SK-N-SH (cell line): ENCODE measurements at regions not wholly inside any gene's neighbourhood (a gene's known extent, or its start where the extent isn't known, plus 50 kb on each side); places are given as distances from the start of the nearest gene placed in this dataset.

Source experiments
- CTCF ChIA-PET: fragments of 300-600, 350-600 bp; formaldehyde crosslinking; extraction: SDS; loops from one replicate; lab custom pipeline; 2021; lab: Yijun Ruan, JAX
- POLR2A ChIA-PET: fragments of 350-600 bp; sonication (Branson Sonifier 250); formaldehyde crosslinking; extraction: SDS; loops from one replicate; lab custom pipeline; 2020; ENCODE audit warnings: antibody characterized with exemption, inconsistent platforms; lab: Yijun Ruan, JAX
- DNase-seq: peaks from one replicate; pipeline ENCODE4 v3.0.0; 2012
- H2AFZ ChIP-seq: fragments of 200-600 bp; sonication (generic); 2 replicates; pipeline ENCODE4 v1.8.1; 2016; ENCODE audit warnings: antibody characterized with exemption, mild to moderate bottlenecking, low read depth
- H3F3A ChIP-seq: fragments of 200-600 bp; sonication (generic); replicated peaks from 2 replicates; pipeline ENCODE3; 2016; ENCODE audit warnings: antibody characterized with exemption, mild to moderate bottlenecking; ENCODE audit not compliant: insufficient read depth
- H3K27ac ChIP-seq, 2 experiments: fragments of 200-500 bp in 1 of 2; fragments of 200-600 bp in 1 of 2; sonication (Bioruptor generic) in 1 of 2; sonication (generic), shearing (Covaris generic) in 1 of 2; 2 replicates each; pipeline versions ENCODE4 v1.5.1 to v1.6.1; 2014 to 2016; ENCODE audit warnings: low read depth in 2 of 2, inconsistent platforms in 1 of 2, low read length in 1 of 2, mild to moderate bottlenecking in 1 of 2, mixed read lengths in 1 of 2
- H3K27me3 ChIP-seq: fragments of 200-600 bp; sonication (generic), shearing (Covaris generic); 2 replicates; pipeline ENCODE4 v1.6.1; 2016; ENCODE audit warnings: mixed run types; ENCODE audit not compliant: insufficient read depth
- H3K36me3 ChIP-seq, 2 experiments: fragments of 200-500 bp in 1 of 2; fragments of 200-600 bp in 1 of 2; sonication (Bioruptor generic) in 1 of 2; sonication (generic) in 1 of 2; replicated peaks in 1 of 2; 2 replicates each; pipeline versions ENCODE3 to v1.5.1; 2014 to 2016; ENCODE audit warnings: low read length in 1 of 2, mild to moderate bottlenecking in 1 of 2; ENCODE audit not compliant: insufficient read depth in 2 of 2, control insufficient read depth in 1 of 2
- H3K4me1 ChIP-seq, 2 experiments: fragments of 200-500 bp in 1 of 2; fragments of 200-600 bp in 1 of 2; sonication (Bioruptor generic) in 1 of 2; sonication (generic), shearing (Covaris generic) in 1 of 2; 2 replicates each; pipeline versions ENCODE4 v1.5.1 to v1.6.1; 2014 to 2016; ENCODE audit warnings: low read depth in 1 of 2, low read length in 1 of 2, mixed run types in 1 of 2; ENCODE audit not compliant: insufficient read depth in 2 of 2, control insufficient read depth in 1 of 2
- H3K4me2 ChIP-seq: fragments of 200-600 bp; sonication (generic), shearing (Covaris generic); 2 replicates; pipeline ENCODE4 v1.6.1; 2017; ENCODE audit warnings: mixed run types
- H3K4me3 ChIP-seq, 2 experiments: fragments of 200-500 bp in 1 of 2; fragments of 200-600 bp in 1 of 2; sonication (Bioruptor generic) in 1 of 2; sonication (generic), shearing (Covaris generic) in 1 of 2; 2 replicates each; pipeline versions ENCODE4 v1.5.1 to v1.8.1; 2014 to 2016; ENCODE audit warnings: low read depth in 2 of 2, inconsistent platforms in 1 of 2, low read length in 1 of 2, mild to moderate bottlenecking in 1 of 2, mixed read lengths in 1 of 2, moderate library complexity in 1 of 2
- H3K79me2 ChIP-seq: fragments of 200-600 bp; sonication (generic); 2 replicates; pipeline ENCODE4 v1.8.1; 2017; ENCODE audit warnings: mild to moderate bottlenecking; ENCODE audit not compliant: insufficient read depth
- H3K9ac ChIP-seq: fragments of 200-600 bp; sonication (generic); 2 replicates; pipeline ENCODE4 v1.6.1; 2017; ENCODE audit warnings: mixed run types
- H3K9me2 ChIP-seq: fragments of 200-600 bp; sonication (generic); 2 replicates; pipeline ENCODE4 v1.6.1; 2017; ENCODE audit warnings: mixed run types
- H3K9me3 ChIP-seq: fragments of 200-600 bp; sonication (generic); 2 replicates; pipeline ENCODE4 v1.6.1; 2017; ENCODE audit warnings: mixed run types, mild to moderate bottlenecking, moderate library complexity
- H4K20me1 ChIP-seq: fragments of 200-600 bp; sonication (generic); 2 replicates; pipeline ENCODE4 v1.6.1; 2017; ENCODE audit warnings: mild to moderate bottlenecking, mixed run types; ENCODE audit not compliant: insufficient read depth
- CHD2 ChIP-seq: fragments of 150-350 bp; IDR thresholded peaks from 2 replicates; pipeline ENCODE4 v1.6.1; 2018; ENCODE audit warnings: low read length; ENCODE audit not compliant: partially characterized antibody
- EP300 ChIP-seq, 2 experiments: IDR thresholded peaks; 2 replicates each; pipeline versions ENCODE4 v1.4.0 to v1.6.1; 2012; ENCODE audit warnings: borderline replicate concordance in 1 of 2, low read depth in 1 of 2, low read length in 1 of 2
- FOXM1 ChIP-seq: IDR thresholded peaks from 2 replicates; pipeline ENCODE4 v1.4.0; 2012; ENCODE audit warnings: low read depth, mild to moderate bottlenecking
- GATA2 ChIP-seq: sonication (generic); formaldehyde crosslinking; IDR thresholded peaks from 2 replicates; pipeline ENCODE4 v1.5.0; 2020; ENCODE audit warnings: mild to moderate bottlenecking, missing genetic modification reagents
- IRF3 ChIP-seq: fragments of 150-350 bp; IDR thresholded peaks from 2 replicates; pipeline ENCODE4 v1.6.1; 2016; ENCODE audit warnings: mild to moderate bottlenecking, low read depth, low read length
- MEF2A ChIP-seq: IDR thresholded peaks from 2 replicates; pipeline ENCODE4 v1.4.0; 2012; ENCODE audit warnings: low read depth, borderline replicate concordance
- NFIC ChIP-seq: IDR thresholded peaks from 2 replicates; pipeline ENCODE4 v1.4.0; 2012; ENCODE audit warnings: borderline replicate concordance
- NRF1 ChIP-seq: IDR thresholded peaks from 2 replicates; pipeline ENCODE4 v1.6.1; 2012; ENCODE audit warnings: low read depth, mild to moderate bottlenecking, low read length
- RCOR1 ChIP-seq: fragments of 150-350 bp; IDR thresholded peaks from 2 replicates; pipeline ENCODE4 v1.6.1; 2017; ENCODE audit warnings: antibody characterized with exemption, low read length
- REST ChIP-seq: IDR thresholded peaks from 2 replicates; pipeline ENCODE4 v1.6.1; 2012; ENCODE audit warnings: mild to moderate bottlenecking, low read depth, low read length, moderate library complexity
- SIN3A ChIP-seq: IDR thresholded peaks from 2 replicates; pipeline ENCODE4 v1.6.1; 2012; ENCODE audit warnings: low read depth, mild to moderate bottlenecking, low read length, moderate library complexity, borderline replicate concordance
- TAF1 ChIP-seq: IDR thresholded peaks from 2 replicates; pipeline ENCODE4 v1.6.1; 2012; ENCODE audit warnings: low read depth, mild to moderate bottlenecking, low read length, moderate library complexity, borderline replicate concordance
- TCF12 ChIP-seq: IDR thresholded peaks from 2 replicates; pipeline ENCODE4 v1.4.0; 2012
- TEAD4 ChIP-seq: IDR thresholded peaks from 2 replicates; pipeline ENCODE4 v1.4.0; 2012; ENCODE audit warnings: mild to moderate bottlenecking, borderline replicate concordance; ENCODE audit not compliant: insufficient read depth
- USF1 ChIP-seq: IDR thresholded peaks from 2 replicates; pipeline ENCODE4 v1.4.0; 2012; ENCODE audit warnings: low read depth, borderline replicate concordance
- USF2 ChIP-seq: fragments of 150-350 bp; IDR thresholded peaks from 2 replicates; pipeline ENCODE4 v1.6.1; 2017; ENCODE audit warnings: antibody characterized with exemption, low read length, low read depth, borderline replicate concordance
- YY1 ChIP-seq: IDR thresholded peaks from 2 replicates; pipeline ENCODE4 v1.4.0; 2012; ENCODE audit warnings: low read depth, mild to moderate bottlenecking
- ZBTB33 ChIP-seq: IDR thresholded peaks from 2 replicates; pipeline ENCODE4 v1.4.0; 2012; ENCODE audit warnings: low read depth, borderline replicate concordance
- WGBS: methylation state at CpG from one replicate; pipeline ENCODE4 v1.1.6; 2017; ENCODE audit warnings: low lambda C conversion rate; 5-methylcytosine and 5-hydroxymethylcytosine counted together

GRCh38 chr1:188762166-188762743, 1715.4 kb downstream of the BRINP3 start:
- Histone ChIP-seq H3K9ac (no peak overlapping the region), H3K9me3 (no peaks in the 10 kb centered on the region), H3K9me2 (no peaks in the 10 kb centered on the region), H4K20me1 (no peaks in the 10 kb centered on the region), H3K4me1 (peaks cover 0 to 2% of the 10 kb centered on the region in 2 experiments; a peak in 2 of 4 replicates), H3K4me3 (no peak overlapping the region), H3K4me2 (no peak overlapping the region), H3K27me3 (no peaks in the 10 kb centered on the region), H3K36me3 (no peaks in the 10 kb centered on the region), H3K27ac (no peak overlapping the region; a peak in 1 of 4 replicates), H3K79me2 (no peaks in the 10 kb centered on the region), H3F3A (no peaks in the 10 kb centered on the region), H2AFZ (no peak overlapping the region)
- ChIA-PET POLR2A (no interaction called here), CTCF (interaction anchor here (0.9 to 1.0 kb wide), 2 partner anchors 11 to 20 kb away, joined by 3 read pairs; no protein-coding TSS in a partner anchor)
- TF ChIP-seq MEF2A (no peak), USF2 (no peak), ZBTB33 (no peak), REST (no peak), TCF12 (no peak), NRF1 (no peak), USF1 (no peak), RCOR1 (no peak), GATA2 (CRISPR knock-in tag) (no peak), CHD2 (no peak), IRF3 (no peak), SIN3A (no peak), YY1 (no peak), EP300 (IDR thresholded peaks at IDR 0.05; ENCODE audit: borderline replicate concordance in 1 of 2, low read depth in 1 of 2, low read length in 1 of 2) (no peak), NFIC (no peak), TAF1 (no peak), TEAD4 (no peak), FOXM1 (no peak)
- no peak for DNase-seq
- 70% methylated on average over 2 of the region's 2 CpGs for WGBS
